ENCODE measurements at regions not wholly inside any gene's neighbourhood (a gene's known extent, or its start where the extent isn't known, plus 50 kb on each side); places are given as distances from the start of the nearest gene placed in this dataset.
A peak's percentile ranks its signal among the peaks of the same experiment; 100 is the strongest.
"Not testable (repeated sequence)": the region's sequence is repeated elsewhere in the genome, so short reads cannot be mapped to it uniquely, and the experiment has no call there.

DNA sequence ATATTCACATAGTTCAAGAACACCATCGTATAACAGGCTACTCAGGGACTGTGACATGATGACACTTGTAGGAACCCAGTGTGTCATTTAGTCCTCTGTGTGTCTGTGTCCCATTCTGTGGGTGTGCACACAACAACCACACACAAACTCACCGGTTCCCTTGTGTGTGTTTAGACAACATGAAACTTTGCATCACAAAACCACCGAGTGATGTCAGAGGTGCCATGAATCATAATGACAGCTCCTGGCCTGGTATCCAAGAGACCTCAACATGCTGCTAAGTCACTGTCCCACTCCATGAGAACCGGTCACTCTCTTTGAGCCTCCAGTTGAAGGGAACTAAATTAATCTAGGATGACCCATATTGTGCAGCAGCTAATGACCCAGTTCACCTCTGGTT is 421.3 kb downstream of the PREX1 start:
- Histone ChIP-seq H3K27ac (ENCODE audit: low read length) (no peak overlapping the region), H3K36me3 (ENCODE audit: control insufficient read depth, insufficient read depth, low read length) (no peaks in the 10 kb centered on the region), H3K27me3 (ENCODE audit: control insufficient read depth, insufficient read depth, low read length) (no peaks in the 10 kb centered on the region), H3K4me1 (ENCODE audit: control insufficient read depth, insufficient read depth, low read length) (no peaks in the 10 kb centered on the region), H3K9me3 (ENCODE audit: control insufficient read depth, low read depth, low read length) (no peaks in the 10 kb centered on the region), H3K4me3 (ENCODE audit: low read length) (no peak overlapping the region)
- no CpG with 5 or more reads among the region's 4 CpGs for WGBS (ENCODE audit: insufficient coverage, low lambda C conversion rate)
- no peak for DNase-seq

DNA sequence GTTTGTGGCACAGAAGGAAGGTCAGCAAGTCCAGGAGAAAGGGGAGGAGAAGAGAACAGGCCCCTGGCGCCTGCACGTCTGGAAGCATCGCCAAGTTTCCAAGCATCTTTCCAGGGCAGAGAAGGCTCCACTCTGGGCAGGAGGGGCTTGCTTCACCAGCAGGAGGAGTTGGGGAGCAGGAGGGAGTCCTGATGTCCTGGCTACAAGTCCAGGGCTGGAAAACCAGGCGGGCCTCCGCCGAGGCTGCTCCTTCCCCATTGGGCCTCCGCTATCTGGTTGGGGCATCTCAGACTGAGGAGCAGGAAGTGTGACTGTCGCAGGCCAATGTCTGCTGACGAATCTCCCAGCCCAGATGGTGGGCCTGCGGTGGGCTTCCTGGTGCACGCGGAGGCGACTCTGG is 421.9 kb downstream of the PREX1 start:
- H3K9me3 ChIP-seq (ENCODE audit: control insufficient read depth, low read depth, low read length), result no peaks in the 10 kb centered on the region
- WGBS (ENCODE audit: insufficient coverage, low lambda C conversion rate), result no CpG with 5 or more reads among the region's 13 CpGs
- no peak for DNase-seq
- H3K27ac ChIP-seq (ENCODE audit: low read length), result no peak overlapping the region
- no peak overlapping the region for H3K4me3 ChIP-seq (ENCODE audit: low read length)
- H3K36me3 ChIP-seq (ENCODE audit: control insufficient read depth, insufficient read depth, low read length), result no peaks in the 10 kb centered on the region
- no peaks in the 10 kb centered on the region for H3K27me3 ChIP-seq (ENCODE audit: control insufficient read depth, insufficient read depth, low read length)
- no peaks in the 10 kb centered on the region for H3K4me1 ChIP-seq (ENCODE audit: control insufficient read depth, insufficient read depth, low read length)

DNA sequence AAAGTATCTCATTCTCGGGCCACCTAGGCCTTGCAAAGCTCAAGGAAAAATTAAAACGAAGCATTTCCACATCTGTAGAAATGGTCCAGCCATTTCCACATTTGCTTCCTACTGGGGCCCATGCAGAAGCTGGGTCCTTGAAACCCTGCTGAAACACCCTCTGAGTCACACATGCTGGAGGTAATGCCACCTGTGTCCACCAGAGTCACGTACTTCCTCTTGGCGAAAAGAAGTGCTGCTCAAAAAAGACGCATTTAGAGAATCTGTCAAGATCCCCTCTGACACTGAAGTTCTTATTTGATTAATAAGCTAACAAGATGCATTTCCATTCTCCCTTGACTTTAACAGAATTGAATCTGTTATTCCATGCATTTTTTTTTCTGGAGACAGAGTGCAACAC is 423.2 kb downstream of the PREX1 start:
- Histone ChIP-seq H3K27me3 (ENCODE audit: control insufficient read depth, insufficient read depth, low read length) (no peaks in the 10 kb centered on the region), H3K9me3 (ENCODE audit: control insufficient read depth, low read depth, low read length) (no peaks in the 10 kb centered on the region), H3K4me3 (ENCODE audit: low read length) (no peak overlapping the region), H3K4me1 (ENCODE audit: control insufficient read depth, insufficient read depth, low read length) (peaks cover 3% of the 10 kb centered on the region), H3K27ac (ENCODE audit: low read length) (no peak overlapping the region), H3K36me3 (ENCODE audit: control insufficient read depth, insufficient read depth, low read length) (no peaks in the 10 kb centered on the region)
- no peak for DNase-seq
- no CpG with 5 or more reads among the region's 5 CpGs for WGBS (ENCODE audit: insufficient coverage, low lambda C conversion rate)

DNA sequence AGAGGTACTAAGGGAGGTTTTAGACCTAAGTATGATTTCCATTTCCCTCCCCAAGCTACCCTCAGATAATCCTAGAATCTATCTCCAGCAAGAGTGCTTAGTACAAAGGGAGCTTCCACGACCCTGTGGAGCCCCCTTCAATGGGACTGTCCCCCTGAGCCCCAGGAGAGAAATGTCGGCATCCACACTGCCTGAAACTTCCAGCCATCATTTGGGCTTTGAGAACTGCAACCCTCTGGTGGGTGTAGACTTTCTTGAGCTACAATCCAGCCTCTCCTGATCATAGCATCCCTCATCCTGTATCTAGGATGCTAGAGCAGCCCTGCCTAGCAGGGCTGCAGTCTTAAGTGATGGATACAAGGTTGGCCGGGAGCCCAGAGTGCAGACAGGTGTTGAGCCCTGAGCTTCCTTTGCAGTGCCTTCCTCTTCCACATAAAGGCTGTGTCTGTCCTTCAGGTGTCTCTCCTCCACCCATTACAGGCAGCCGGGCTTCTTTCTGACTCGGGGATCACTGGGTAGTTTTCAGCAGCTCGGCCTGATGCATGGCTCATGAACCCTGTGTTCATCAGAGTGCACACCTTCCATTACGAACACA is 424.5 kb downstream of the PREX1 start:
- Histone ChIP-seq H3K27me3 (ENCODE audit: control insufficient read depth, insufficient read depth, low read length) (no peaks in the 10 kb centered on the region), H3K9me3 (ENCODE audit: control insufficient read depth, low read depth, low read length) (no peaks in the 10 kb centered on the region), H3K4me1 (ENCODE audit: control insufficient read depth, insufficient read depth, low read length) (peaks cover 15% of the 10 kb centered on the region), H3K27ac (ENCODE audit: low read length) (no peak overlapping the region), H3K36me3 (ENCODE audit: control insufficient read depth, insufficient read depth, low read length) (no peaks in the 10 kb centered on the region), H3K4me3 (ENCODE audit: low read length) (no peak overlapping the region)
- no CpG with 5 or more reads among the region's 7 CpGs for WGBS (ENCODE audit: insufficient coverage, low lambda C conversion rate)
- DNase-seq, result no peak

DNA sequence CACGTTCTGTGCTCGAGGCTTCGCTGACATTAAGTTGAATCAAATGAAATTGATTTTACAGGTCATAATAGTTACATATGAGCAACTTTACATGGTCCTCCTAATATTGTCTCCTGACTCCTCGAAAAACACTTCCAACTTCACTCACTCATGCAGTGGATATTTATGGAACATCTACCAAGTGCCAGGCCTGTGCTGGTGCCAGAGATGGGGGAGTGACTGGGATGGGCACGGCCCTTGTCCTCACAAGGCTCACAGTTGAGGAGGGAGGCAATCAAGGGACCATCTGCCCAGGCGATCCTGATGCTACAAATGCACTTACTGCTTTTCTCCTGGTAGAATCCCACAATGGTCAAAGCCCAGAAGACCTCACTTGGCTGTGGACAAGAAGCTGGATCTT is 426.4 kb downstream of the PREX1 start:
- DNase-seq, result no peak
- no peaks in the 10 kb centered on the region for H3K9me3 ChIP-seq (ENCODE audit: control insufficient read depth, low read depth, low read length)
- H3K36me3 ChIP-seq (ENCODE audit: control insufficient read depth, insufficient read depth, low read length), result no peaks in the 10 kb centered on the region
- H3K4me3 ChIP-seq (ENCODE audit: low read length), result no peak overlapping the region
- no CpG with 5 or more reads among the region's 6 CpGs for WGBS (ENCODE audit: insufficient coverage, low lambda C conversion rate)
- H3K4me1 ChIP-seq (ENCODE audit: control insufficient read depth, insufficient read depth, low read length), result peaks cover 19% of the 10 kb centered on the region
- no peak overlapping the region for H3K27ac ChIP-seq (ENCODE audit: low read length)
- no peaks in the 10 kb centered on the region for H3K27me3 ChIP-seq (ENCODE audit: control insufficient read depth, insufficient read depth, low read length)

- Histone ChIP-seq H3K27ac (ENCODE audit: low read length) (no peak overlapping the region), H3K4me1 (ENCODE audit: control insufficient read depth, insufficient read depth, low read length) (peaks cover 19% of the 10 kb centered on the region), H3K9me3 (ENCODE audit: control insufficient read depth, low read depth, low read length) (no peaks in the 10 kb centered on the region), H3K36me3 (ENCODE audit: control insufficient read depth, insufficient read depth, low read length) (no peaks in the 10 kb centered on the region), H3K27me3 (ENCODE audit: control insufficient read depth, insufficient read depth, low read length) (no peaks in the 10 kb centered on the region), H3K4me3 (ENCODE audit: low read length) (no peak overlapping the region)
- no CpG with 5 or more reads among the region's 8 CpGs for WGBS (ENCODE audit: insufficient coverage, low lambda C conversion rate)
- DNase-seq, result no peak
These were observed 427.8 kb downstream of the PREX1 start for GRCh38 chr20:48400009-48400408.

- no CpG with 5 or more reads among the region's 16 CpGs for whole genome bisulfite sequencing (ENCODE audit: insufficient coverage, low lambda C conversion rate)
- H3K27me3 ChIP-seq (ENCODE audit: control insufficient read depth, insufficient read depth, low read length), result no peaks in the 10 kb centered on the region
- H3K36me3 ChIP-seq (ENCODE audit: control insufficient read depth, insufficient read depth, low read length), result no peaks in the 10 kb centered on the region
- H3K9me3 ChIP-seq (ENCODE audit: control insufficient read depth, low read depth, low read length), result no peaks in the 10 kb centered on the region
- peaks cover 19% of the 10 kb centered on the region for H3K4me1 ChIP-seq (ENCODE audit: control insufficient read depth, insufficient read depth, low read length)
- H3K27ac ChIP-seq (ENCODE audit: low read length), result no peak overlapping the region
- H3K4me3 ChIP-seq (ENCODE audit: low read length), result no peak overlapping the region
- DNase-seq, result peak in 1 of 2 donors; percentile 46
These were observed 429.0 kb downstream of the PREX1 start for GRCh38 chr20:48398506-48399449.

- DNase-seq, result peak in 1 of 2 donors; percentile 10
- WGBS (ENCODE audit: insufficient coverage, low lambda C conversion rate), result no CpG with 5 or more reads among the region's 19 CpGs
- H3K36me3 ChIP-seq (ENCODE audit: control insufficient read depth, insufficient read depth, low read length); H3K9me3 ChIP-seq (ENCODE audit: control insufficient read depth, low read depth, low read length); H3K27ac ChIP-seq (ENCODE audit: low read length); H3K4me3 ChIP-seq (ENCODE audit: low read length); H3K27me3 ChIP-seq (ENCODE audit: control insufficient read depth, insufficient read depth, low read length): not testable (repeated sequence)
- peaks cover 19% of the 10 kb centered on the region for H3K4me1 ChIP-seq (ENCODE audit: control insufficient read depth, insufficient read depth, low read length)
These were observed 430.6 kb downstream of the PREX1 start for GRCh38 chr20:48396981-48397861.

DNA sequence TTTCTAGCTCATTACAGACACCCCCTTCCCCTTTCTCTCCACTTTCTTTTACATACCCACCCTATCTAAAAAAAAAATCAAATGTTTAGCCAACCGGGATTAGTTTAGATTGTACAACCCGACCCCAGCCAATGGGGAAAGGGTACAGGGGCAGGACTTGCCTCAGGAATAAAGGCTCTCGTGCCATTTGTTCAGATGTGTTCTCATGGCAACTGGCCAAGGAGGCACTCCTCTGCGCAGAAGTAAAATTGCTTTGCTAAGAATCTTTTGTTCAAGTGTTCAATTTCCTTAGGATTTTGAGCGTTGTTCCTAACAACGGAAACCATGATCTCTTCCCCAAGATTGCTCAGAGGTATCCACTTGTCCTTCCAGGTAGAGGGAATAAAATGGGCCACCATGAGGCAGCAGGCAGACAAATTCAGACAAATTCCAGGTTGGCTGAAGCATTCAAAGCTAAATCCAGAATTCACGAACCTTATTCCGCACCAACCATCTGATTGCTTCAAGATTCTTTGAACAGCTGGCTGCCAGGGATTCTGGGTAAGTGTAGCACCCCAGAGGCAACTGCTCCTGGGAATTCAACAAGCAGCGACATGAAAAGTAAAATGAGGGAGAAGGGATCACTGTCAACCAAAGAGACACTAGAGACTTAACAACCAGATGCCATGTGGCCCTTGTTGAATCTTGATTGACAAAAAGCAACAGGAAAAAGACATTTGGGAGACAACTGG is 431.8 kb downstream of the PREX1 start:
- peaks cover 6% of the 10 kb centered on the region for H3K9me3 ChIP-seq (ENCODE audit: control insufficient read depth, low read depth, low read length)
- H3K36me3 ChIP-seq (ENCODE audit: control insufficient read depth, insufficient read depth, low read length), result no peaks in the 10 kb centered on the region
- H3K27me3 ChIP-seq (ENCODE audit: control insufficient read depth, insufficient read depth, low read length), result no peaks in the 10 kb centered on the region
- peak overlapping the region; percentile 11 for H3K27ac ChIP-seq (ENCODE audit: low read length)
- 62% methylated on average over 2 of the region's 9 CpGs for WGBS (ENCODE audit: insufficient coverage, low lambda C conversion rate)
- DNase-seq, result no peak
- no peak overlapping the region for H3K4me3 ChIP-seq (ENCODE audit: low read length)
- peaks cover 19% of the 10 kb centered on the region for H3K4me1 ChIP-seq (ENCODE audit: control insufficient read depth, insufficient read depth, low read length)
